ENCODE measurements at regions not wholly inside any gene's neighbourhood (a gene's known extent, or its start where the extent isn't known, plus 50 kb on each side); places are given as distances from the start of the nearest gene placed in this dataset.

DNA sequence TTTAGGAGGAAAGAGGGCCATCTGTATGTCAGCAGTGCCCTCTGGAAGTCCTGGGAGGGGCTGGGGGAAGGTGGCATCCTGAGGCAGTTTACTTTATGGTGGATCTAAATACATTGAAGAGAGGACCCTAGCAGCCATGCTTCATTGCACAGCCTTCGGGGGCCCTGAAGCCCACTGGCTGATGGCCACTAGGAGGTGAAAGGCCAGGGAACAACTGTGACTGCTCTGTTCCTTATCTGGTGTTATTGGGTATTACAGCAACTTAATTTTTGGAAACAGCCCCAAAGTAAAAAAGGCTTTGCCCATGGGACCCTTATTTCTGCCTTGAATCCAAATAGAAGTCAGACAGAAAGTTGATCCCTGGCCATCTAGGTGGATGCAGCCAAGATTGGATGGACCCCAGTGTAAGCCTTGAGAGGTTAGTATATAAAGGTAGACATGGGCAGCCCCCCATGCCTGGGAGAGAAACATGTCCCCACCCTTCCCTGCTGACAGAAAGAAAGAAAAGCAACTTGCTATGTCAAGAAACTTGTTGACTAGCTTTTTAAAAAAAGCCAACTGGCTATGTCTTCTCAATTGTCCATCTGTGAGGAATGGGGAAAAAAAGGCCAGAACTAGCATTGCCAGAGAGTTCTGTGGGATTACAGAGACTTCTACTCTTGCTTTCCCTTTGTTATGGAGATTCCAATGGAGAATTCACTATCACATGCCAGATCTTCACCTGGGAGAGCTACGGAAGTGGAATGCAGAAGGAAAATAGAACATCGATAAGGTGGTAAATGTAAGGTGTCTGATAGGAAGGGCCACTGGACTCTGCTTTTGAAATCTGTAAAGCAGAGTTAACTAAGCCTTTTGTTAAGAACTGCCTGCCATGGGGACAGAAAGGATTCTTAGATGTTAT, 58.6 kb upstream of the OSR1 start:
- ChIA-PET POLR2A (no interaction called here), CTCF (interaction anchor here (1.0 kb wide), 1 partner anchor 47 kb away, joined by 5 read pairs; no protein-coding TSS in a partner anchor)
- H3K27me3 ChIP-seq (ENCODE audit: control insufficient read depth, insufficient read depth, low read length): peaks cover 12% of the 10 kb centered on the region
- TF ChIP-seq, protein P1, sequence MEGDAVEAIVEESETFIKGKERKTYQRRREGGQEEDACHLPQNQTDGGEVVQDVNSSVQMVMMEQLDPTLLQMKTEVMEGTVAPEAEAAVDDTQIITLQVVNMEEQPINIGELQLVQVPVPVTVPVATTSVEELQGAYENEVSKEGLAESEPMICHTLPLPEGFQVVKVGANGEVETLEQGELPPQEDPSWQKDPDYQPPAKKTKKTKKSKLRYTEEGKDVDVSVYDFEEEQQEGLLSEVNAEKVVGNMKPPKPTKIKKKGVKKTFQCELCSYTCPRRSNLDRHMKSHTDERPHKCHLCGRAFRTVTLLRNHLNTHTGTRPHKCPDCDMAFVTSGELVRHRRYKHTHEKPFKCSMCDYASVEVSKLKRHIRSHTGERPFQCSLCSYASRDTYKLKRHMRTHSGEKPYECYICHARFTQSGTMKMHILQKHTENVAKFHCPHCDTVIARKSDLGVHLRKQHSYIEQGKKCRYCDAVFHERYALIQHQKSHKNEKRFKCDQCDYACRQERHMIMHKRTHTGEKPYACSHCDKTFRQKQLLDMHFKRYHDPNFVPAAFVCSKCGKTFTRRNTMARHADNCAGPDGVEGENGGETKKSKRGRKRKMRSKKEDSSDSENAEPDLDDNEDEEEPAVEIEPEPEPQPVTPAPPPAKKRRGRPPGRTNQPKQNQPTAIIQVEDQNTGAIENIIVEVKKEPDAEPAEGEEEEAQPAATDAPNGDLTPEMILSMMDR (IDR thresholded peaks at IDR 0.05; ENCODE audit: low read depth, low read length): no peak
- no peak for DNase-seq (ENCODE audit: low read depth, low spot score)
- H3K4me3 ChIP-seq (ENCODE audit: low read depth, low read length): no peak overlapping the region
- no peaks in the 10 kb centered on the region; the same call in 1 of the 2 replicates for H3K9me3 ChIP-seq (ENCODE audit: control insufficient read depth, insufficient read depth, low read length)
- H3K27ac ChIP-seq (ENCODE audit: low read depth, low read length): no peak overlapping the region

DNA sequence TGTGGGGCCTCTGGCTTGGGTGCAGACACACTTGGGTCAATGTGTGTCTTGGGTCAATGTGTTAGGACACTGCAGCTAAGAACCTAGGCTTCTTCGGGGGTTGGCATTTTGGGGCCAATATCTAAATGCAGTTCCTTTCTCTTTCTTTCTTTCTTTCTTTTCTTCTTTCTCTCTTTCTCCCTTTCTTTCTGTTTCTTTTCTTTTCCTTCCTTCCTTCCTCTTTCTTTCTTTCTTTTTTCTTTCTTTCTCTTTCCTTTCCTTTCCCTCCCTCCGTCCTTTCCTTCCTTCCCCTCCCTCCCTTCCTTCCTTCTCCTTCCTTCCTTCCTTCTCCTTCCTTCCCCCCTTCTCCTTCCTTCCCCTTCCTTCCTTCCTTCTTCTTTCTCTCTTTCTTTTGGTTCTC, 57.7 kb upstream of the OSR1 start:
- DNase-seq (ENCODE audit: low read depth, low spot score): no peak
- no peak overlapping the region for H3K4me3 ChIP-seq (ENCODE audit: low read depth, low read length)
- POLR2A ChIA-PET: no interaction called here
- CTCF ChIA-PET: interaction anchor here (1.0 kb wide), 1 partner anchor 46 kb away, joined by 5 read pairs; no protein-coding TSS in a partner anchor
- no peaks in the 10 kb centered on the region; the same call in 1 of the 2 replicates for H3K9me3 ChIP-seq (ENCODE audit: control insufficient read depth, insufficient read depth, low read length)
- TF ChIP-seq, protein P1 (IDR thresholded peaks at IDR 0.05; ENCODE audit: low read depth, low read length): no peak
- H3K27ac ChIP-seq (ENCODE audit: low read depth, low read length): no peak overlapping the region
- H3K27me3 ChIP-seq (ENCODE audit: control insufficient read depth, insufficient read depth, low read length): peaks cover 12% of the 10 kb centered on the region

DNA sequence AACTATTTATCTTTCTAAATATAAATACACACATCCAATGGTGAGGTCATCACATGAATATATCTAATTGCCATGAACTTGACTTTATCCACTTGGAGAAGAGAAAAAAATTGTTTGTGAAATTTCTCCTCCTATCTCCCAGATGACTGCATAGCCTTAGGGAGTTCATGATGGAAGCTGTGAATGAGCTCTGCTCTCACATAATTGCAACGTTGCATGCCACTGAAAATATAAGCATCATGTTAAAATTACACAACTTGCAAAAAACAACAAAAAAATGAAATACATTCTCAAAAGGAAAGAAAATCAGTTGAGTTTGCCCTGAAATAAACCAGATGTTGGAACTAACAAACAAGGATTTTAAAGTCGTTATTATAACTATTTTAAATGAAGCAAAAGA, 50.6 kb upstream of the OSR1 start:
- Histone ChIP-seq H3K4me3 (ENCODE audit: low read depth, low read length) (no peak overlapping the region), H3K27me3 (ENCODE audit: control insufficient read depth, insufficient read depth, low read length) (peaks cover 3% of the 10 kb centered on the region), H3K9me3 (ENCODE audit: control insufficient read depth, insufficient read depth, low read length) (no peaks in the 10 kb centered on the region; the same call in 1 of the 2 replicates), H3K27ac (ENCODE audit: low read depth, low read length) (no peak overlapping the region)
- ChIA-PET CTCF (no interaction called here), POLR2A (no interaction called here)
- TF ChIP-seq, protein P1 (IDR thresholded peaks at IDR 0.05; ENCODE audit: low read depth, low read length): no peak
- DNase-seq (ENCODE audit: low read depth, low spot score): no peak

DNA sequence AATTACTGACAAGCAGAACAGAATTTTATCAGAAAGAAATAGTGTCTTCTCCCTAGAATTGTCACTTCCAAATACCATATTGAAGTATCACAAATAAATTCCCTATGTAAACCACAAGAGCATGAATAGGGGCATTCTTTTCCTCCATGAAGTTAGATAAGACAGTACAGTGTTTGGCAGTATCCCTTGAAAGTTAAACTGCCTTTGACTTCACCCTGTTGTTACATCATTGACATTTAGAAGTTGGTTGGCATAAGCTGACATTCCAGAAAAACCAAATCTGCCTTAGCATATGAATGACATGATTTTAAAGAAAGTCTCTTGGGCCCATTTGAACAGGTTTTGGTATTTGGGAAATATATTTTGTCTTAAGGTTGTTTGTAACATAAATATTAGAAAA, 50.2 kb upstream of the OSR1 start:
- TF ChIP-seq, protein P1 (IDR thresholded peaks at IDR 0.05; ENCODE audit: low read depth, low read length): no peak
- DNase-seq (ENCODE audit: low read depth, low spot score): no peak
- peaks cover 3% of the 10 kb centered on the region for H3K27me3 ChIP-seq (ENCODE audit: control insufficient read depth, insufficient read depth, low read length)
- no peak overlapping the region for H3K27ac ChIP-seq (ENCODE audit: low read depth, low read length)
- ChIA-PET CTCF (no interaction called here), POLR2A (no interaction called here)
- no peak overlapping the region for H3K4me3 ChIP-seq (ENCODE audit: low read depth, low read length)
- H3K9me3 ChIP-seq (ENCODE audit: control insufficient read depth, insufficient read depth, low read length): no peaks in the 10 kb centered on the region; the same call in 1 of the 2 replicates
